ENCODE measurements at regions not wholly inside any gene's neighbourhood (a gene's known extent, or its start where the extent isn't known, plus 50 kb on each side); places are given as distances from the start of the nearest gene placed in this dataset.
"Not testable (repeated sequence)": the region's sequence is repeated elsewhere in the genome, so short reads cannot be mapped to it uniquely, and the experiment has no call there.

- DNase-seq, result no peak
These were observed 355.0 kb upstream of the CFAP20DC start for GRCh38 chr3:59404851-59405250.

- no peak for DNase-seq
These were observed 354.2 kb upstream of the CFAP20DC start for GRCh38 chr3:59404064-59404463.

- no peak for DNase-seq
These were observed 352.1 kb upstream of the CFAP20DC start for GRCh38 chr3:59401924-59402323.

- DNase-seq, result no peak
These were observed 342.3 kb upstream of the CFAP20DC start for GRCh38 chr3:59392116-59392515.

- DNase-seq, result no peak
These were observed 341.3 kb upstream of the CFAP20DC start for GRCh38 chr3:59391131-59391530.

- DNase-seq, result no peak
These were observed 338.9 kb upstream of the CFAP20DC start for GRCh38 chr3:59388555-59389270.

- no peak for DNase-seq
These were observed 336.3 kb upstream of the CFAP20DC start for GRCh38 chr3:59386165-59386564.

GRCh38 chr3:59385547-59385946 is 335.7 kb upstream of the CFAP20DC start:
- DNase-seq, result no peak

GRCh38 chr3:59381282-59381681 is 331.5 kb upstream of the CFAP20DC start:
- no peak for DNase-seq

- DNase-seq, result no peak
These were observed 330.3 kb upstream of the CFAP20DC start for GRCh38 chr3:59380146-59380545.

- no peak for DNase-seq
These were observed 325.0 kb upstream of the CFAP20DC start for GRCh38 chr3:59374818-59375211.

- no peak for DNase-seq
These were observed 324.4 kb upstream of the CFAP20DC start for GRCh38 chr3:59374091-59374817.

GRCh38 chr3:59372346-59372745 is 322.5 kb upstream of the CFAP20DC start:
- DNase-seq, result no peak

GRCh38 chr3:59368900-59369675 is 319.3 kb upstream of the CFAP20DC start:
- DNase-seq, result no peak

GRCh38 chr3:59367150-59367549 is 317.3 kb upstream of the CFAP20DC start:
- no peak for DNase-seq

- no peak for DNase-seq
These were observed 316.4 kb upstream of the CFAP20DC start for GRCh38 chr3:59366218-59366617.

GRCh38 chr3:59364496-59364895 is 314.7 kb upstream of the CFAP20DC start:
- DNase-seq, result no peak

GRCh38 chr3:59360312-59360711 is 310.5 kb upstream of the CFAP20DC start:
- not testable (repeated sequence) for DNase-seq

GRCh38 chr3:59341459-59341858 is 291.6 kb upstream of the CFAP20DC start:
- DNase-seq, result peak; percentile 31

GRCh38 chr3:59339818-59340217 is 290.0 kb upstream of the CFAP20DC start:
- no peak for DNase-seq

- DNase-seq, result no peak
These were observed 289.1 kb upstream of the CFAP20DC start for GRCh38 chr3:59338934-59339333.

- no peak for DNase-seq
These were observed 285.5 kb upstream of the CFAP20DC start for GRCh38 chr3:59335338-59335737.

GRCh38 chr3:59334585-59334984 is 284.8 kb upstream of the CFAP20DC start:
- no peak for DNase-seq

- DNase-seq, result no peak
These were observed 277.6 kb upstream of the CFAP20DC start for GRCh38 chr3:59327376-59327808.
